GM21723 (cell line): ENCODE measurements at regions not wholly inside any gene's neighbourhood (a gene's known extent, or its start where the extent isn't known, plus 50 kb on each side); places are given as distances from the start of the nearest gene placed in this dataset.
"Not testable (repeated sequence)": the region's sequence is repeated elsewhere in the genome, so short reads cannot be mapped to it uniquely, and the experiment has no call there.

Source experiments
- ATAC-seq: cut with Tn5 transposase; IDR thresholded peaks from one replicate; pipeline ENCODE4 v1.9.1; 2021; ENCODE audit warnings: mild to moderate bottlenecking, moderate library complexity; ENCODE audit not compliant: unreplicated experiment

DNA sequence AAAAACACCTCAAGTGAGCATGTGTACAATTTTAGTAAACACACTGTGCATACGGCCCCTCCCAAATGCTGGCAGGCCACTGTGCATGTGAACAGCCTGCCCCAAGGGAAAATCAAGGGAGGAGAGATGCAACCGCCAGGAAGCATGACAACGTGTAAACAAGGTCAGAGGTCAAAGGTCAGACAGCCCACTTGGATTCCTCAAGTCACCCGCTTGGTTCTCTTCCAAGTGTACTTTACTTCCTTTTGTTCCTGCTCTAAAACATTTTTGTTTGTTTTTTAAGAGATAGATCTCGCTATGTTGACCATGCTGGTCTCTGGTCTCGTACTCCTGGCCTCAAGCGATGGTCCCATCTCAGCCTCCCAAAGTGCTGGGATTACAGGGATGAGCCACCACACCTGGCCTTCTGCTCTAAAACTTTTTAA lies 126.7 kb upstream of the SHB start:
- ATAC-seq, result no peak

DNA sequence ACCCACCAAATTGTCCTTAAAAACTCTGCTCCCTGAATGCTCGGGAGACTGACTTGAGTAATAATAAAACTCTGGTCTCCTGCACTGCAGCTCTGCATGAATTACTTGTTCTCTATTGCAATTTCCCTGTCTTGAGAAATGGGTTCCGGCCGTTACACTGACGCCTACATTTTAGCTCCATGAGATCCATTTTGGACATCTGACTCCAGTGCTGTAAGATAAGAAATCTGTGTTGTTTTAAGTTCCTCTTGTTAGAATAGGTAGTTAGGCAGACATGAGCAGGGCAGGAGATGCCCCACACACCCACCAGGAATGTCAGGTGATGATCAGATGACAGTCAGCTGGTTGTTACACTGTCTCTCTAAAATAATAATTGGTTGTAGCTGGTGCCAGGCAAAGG lies 125.8 kb upstream of the SHB start:
- no peak for ATAC-seq

DNA sequence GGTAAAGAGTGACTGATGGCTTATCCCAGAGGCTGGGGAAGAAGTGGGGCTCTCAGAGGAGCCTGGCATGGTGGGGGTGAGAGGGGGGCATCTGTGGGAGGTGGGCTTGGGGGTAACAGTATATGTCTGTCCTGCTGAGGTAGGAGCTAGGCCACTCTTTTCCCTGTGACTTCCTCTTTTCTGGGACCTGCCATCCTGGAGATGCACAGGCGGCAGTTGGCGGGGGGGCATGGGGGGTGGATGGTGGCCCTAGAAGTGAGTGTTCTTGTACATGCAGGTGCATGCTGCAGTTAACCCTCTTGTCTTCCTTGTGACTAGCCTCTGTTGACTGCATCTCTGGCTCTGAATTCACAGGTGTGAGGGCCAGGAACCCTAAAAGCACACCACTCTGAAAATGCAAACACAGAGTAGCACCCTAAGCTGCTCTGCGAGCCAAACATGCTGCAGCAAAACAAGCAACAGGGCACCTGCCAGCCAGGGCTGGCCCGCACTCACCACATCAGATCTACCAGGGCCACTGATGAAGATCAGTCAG lies 123.8 kb upstream of the SHB start:
- no peak for ATAC-seq

GRCh38 chr9:38186404-38187115 lies 117.5 kb upstream of the SHB start:
- ATAC-seq, result no peak

DNA sequence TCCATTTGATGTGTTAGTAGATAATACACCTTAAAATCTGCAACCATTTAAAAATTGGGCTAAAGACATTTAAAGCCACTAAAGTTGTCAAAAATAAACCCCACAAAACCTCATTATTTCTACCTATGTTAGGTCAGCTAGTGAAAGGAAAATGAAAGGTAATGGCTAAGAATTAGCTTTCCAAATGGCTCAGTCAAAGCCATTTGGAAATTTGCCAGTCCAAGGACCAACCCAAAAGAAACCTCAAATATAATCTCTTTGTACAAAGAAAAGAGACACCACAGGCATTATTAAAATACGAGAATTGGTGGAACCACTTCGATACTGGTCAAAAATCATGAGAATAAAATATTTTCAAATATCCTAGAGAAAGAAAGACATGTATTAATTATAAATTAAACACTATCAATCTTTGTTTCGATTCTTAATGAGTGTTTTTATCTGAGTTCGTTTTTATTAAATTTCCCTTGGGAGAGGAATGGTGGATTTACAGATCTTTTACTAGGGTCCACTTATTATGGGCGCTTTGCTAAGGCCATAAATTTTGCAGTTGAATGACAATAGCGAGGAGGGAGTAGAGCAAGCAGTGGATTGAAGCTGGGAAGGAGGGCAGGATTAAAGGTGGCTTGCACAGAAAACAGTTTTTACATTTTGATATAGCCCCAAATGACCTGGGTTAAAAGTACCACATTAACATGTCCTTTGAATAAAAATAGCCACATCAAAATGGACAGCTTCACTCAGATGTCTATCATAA lies 116.8 kb upstream of the SHB start:
- ATAC-seq, result no peak

- ATAC-seq, result no peak
These were observed 115.1 kb upstream of the SHB start for GRCh38 chr9:38183994-38184568.

DNA sequence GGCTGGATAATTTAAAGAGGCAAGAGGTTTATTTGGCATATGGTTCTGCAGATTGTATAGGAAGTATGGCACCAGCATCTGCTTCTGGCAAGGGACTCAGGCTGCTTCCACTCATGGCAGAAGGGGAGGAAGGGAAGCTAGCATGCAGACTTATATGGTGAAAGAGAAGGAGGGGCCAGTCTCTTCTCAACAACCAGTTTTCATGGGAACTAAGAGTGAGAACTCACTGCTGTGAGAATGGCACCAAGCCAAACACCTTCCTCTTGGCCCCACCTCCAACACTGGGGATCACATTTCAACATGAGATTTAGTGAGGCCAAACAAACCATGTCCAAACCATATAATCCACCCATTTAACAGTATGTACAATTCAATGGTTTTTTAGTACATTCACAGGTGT lies 113.3 kb upstream of the SHB start:
- ATAC-seq, result no peak

DNA sequence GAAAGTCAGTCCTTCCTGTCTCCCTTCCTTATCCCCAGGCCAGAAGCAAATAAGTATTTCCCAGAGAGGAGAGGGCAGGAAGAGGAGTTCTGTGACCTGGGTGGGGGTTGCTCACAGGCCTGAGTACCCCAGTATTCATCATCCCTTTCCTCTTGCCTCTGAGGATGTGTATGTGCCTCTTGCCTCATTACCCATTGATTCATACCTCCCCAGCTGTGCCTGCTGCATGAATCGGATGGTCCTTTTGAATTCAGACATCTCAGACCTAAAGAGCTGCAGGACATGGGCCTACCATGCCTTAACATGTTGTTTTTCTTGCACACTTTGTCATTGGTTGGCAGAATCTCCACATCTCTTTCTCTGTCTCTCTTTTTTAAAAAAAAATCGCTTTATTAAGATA lies 112.8 kb upstream of the SHB start:
- no peak for ATAC-seq

GRCh38 chr9:38181232-38181631 lies 112.2 kb upstream of the SHB start:
- no peak for ATAC-seq

- no peak for ATAC-seq
These were observed 111.6 kb upstream of the SHB start for GRCh38 chr9:38180656-38181055.

GRCh38 chr9:38179965-38180364 lies 110.9 kb upstream of the SHB start:
- no peak for ATAC-seq

DNA sequence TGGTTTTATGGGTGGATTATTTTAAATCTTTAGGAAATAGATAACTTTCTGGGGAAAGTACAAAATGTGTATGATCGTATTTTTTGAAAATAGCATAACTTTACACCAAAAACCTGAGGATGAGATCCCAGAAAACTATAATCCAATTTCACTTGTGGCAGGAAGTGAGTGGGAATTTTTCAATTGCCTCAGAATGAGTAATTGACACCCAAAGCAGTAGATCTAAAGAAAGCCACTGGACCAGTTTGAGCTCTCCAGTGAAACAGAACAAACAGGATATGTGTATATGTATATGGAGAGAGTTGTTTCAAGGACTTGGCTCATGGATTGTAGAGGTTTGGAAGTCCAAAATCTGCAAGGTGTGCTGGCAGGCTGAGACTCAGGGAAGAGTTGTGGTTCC lies 109.2 kb upstream of the SHB start:
- no peak for ATAC-seq

DNA sequence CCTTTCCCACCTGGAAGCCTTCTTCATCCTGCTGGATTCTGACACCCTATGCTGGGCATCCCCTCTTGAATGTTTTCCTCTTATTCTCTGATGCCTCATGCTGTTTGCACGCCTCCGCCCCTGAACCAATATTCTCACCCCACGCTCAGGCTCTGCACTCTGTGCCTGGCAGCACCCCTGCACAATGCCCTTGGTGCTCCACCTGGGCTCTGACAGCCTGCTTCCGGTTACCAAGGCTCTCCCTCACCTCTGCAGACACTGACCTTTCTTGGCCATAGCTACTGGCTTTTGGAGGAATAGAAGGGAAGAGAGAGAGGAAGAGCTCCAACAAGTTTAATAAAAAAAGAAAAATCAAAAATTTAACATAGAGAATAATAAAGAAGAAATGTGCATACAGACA lies 108.7 kb upstream of the SHB start:
- ATAC-seq, result no peak

DNA sequence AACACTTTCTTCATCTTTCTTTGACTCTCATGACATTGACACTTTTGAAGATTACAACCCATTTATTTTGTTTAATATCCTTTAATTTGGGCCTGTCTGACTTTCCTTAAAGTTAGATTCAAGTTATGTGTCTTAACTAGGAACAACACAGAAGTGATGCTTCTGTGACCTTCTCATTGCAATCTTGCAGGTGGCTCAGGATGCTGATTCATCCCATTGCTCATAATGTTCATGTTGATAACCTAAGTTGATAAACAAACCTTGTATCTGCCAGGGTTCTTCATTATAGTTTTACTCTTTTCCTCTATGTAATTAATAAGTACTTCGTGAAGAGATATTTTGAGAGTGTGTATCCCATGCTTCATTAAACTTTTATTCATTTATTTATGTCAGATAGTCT lies 107.2 kb upstream of the SHB start:
- ATAC-seq, result no peak

- ATAC-seq, result no peak
These were observed 106.4 kb upstream of the SHB start for GRCh38 chr9:38175423-38175822.

GRCh38 chr9:38172586-38172985 lies 103.6 kb upstream of the SHB start:
- no peak for ATAC-seq

DNA sequence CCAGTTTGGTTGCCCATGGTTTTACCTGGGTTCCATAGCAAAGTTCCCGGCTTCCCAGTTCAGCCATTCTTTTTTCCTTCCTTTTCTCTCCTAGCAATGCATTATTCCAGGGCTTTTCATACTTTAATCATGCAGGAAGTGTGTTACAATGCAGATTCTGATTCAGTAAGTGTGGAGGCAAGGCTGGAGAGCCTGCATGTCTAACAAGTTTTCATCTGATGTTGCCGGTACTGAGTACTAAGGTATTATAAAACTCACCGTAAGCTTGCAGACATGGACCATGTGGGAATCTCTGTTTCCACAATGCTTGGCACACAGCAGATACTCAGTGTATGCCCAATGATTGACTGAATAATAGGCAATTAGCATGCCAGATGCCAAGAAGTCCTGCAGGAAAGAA lies 102.9 kb upstream of the SHB start:
- no peak for ATAC-seq

GRCh38 chr9:38171538-38171884 lies 102.5 kb upstream of the SHB start:
- ATAC-seq, result no peak

DNA sequence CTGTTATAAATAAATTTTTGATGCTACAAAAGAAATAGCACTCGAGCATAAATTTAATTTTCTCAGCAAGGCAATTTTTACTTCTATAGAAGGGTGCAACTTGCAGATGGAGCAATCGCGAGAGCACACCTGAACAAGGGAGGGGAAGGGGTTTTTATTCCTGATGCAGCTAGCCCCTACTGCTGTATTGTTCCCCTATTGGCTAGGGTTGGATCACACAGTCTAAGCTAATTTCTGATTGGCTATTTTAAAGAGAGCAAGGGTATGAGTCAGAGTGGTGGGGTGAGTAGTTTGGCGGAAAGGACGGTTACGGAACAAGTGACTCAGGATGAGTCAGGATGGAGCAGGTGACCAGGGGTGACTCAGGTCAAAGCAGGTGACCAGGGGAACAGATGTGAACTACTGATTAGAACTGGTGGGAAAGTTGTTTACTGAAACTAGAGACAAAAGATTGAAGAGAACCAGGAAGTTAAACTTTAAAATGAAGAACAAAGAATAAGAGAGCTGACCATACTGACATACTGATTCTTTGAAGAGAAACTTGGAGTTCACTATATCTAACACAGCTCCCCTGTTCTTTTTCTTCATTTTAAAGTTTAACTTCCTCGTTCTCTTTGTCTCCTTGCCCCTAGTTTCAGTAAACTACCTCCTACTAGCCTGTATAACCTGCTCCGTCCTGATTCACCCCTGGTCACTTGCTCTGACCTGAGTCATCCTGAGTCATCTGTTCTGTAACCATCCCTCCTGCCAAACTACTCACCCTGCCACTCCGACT lies 101.9 kb upstream of the SHB start:
- not testable (repeated sequence) for ATAC-seq

- ATAC-seq, result not testable (repeated sequence)
These were observed 101.1 kb upstream of the SHB start for GRCh38 chr9:38170155-38170554.

- no peak for ATAC-seq
These were observed 97.5 kb upstream of the SHB start for GRCh38 chr9:38166501-38166900.
